ENCODE measurements at regions not wholly inside any gene's neighbourhood (a gene's known extent, or its start where the extent isn't known, plus 50 kb on each side); places are given as distances from the start of the nearest gene placed in this dataset.

DNA sequence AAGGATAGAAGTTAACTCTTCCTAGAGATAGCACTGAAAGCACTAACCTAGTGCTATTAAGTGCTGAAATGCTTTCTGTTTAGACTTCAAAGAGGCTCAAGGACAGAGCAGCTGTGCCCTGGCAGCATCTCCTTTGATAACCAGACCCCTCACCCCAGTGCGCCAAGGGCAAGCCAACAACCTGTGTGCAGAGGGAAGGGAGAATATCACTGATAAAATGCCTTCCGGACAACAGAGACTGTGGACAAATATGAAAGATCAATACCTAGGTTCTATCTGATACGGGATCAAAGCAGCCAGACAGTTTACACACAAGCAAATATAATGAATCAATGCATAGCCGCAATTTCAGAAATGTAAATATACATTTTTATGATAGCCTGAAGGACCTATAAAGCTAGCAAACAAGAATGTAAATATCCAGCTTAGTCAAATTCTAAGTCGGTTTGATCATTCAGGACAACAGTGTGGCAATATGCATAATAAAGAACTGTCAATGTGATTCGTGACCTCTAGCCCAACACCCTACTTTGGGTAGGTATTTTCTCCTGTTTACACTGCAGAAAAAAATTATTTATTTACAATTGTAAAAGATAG is 91.8 kb upstream of the RFX8 start:
- no peak for DNase-seq
- ChIA-PET CTCF (interaction anchor here (1.2 to 1.3 kb wide), 2 partner anchors 11 to 13 kb away, joined by 3 to 5 read pairs; no protein-coding TSS in a partner anchor), POLR2A (no interaction called here)
- peaks cover 15% of the 10 kb centered on the region for H3K9me3 Mint-ChIP-seq
- no peak overlapping the region for H3K4me3 Mint-ChIP-seq
- H3K36me3 Mint-ChIP-seq (ENCODE audit: low read depth), result peaks cover 18% of the 10 kb centered on the region
- no peak overlapping the region for H3K27ac Mint-ChIP-seq
- H3K27me3 Mint-ChIP-seq, result peaks cover 4% of the 10 kb centered on the region
- peaks cover 55% of the 10 kb centered on the region for H3K4me1 Mint-ChIP-seq

DNA sequence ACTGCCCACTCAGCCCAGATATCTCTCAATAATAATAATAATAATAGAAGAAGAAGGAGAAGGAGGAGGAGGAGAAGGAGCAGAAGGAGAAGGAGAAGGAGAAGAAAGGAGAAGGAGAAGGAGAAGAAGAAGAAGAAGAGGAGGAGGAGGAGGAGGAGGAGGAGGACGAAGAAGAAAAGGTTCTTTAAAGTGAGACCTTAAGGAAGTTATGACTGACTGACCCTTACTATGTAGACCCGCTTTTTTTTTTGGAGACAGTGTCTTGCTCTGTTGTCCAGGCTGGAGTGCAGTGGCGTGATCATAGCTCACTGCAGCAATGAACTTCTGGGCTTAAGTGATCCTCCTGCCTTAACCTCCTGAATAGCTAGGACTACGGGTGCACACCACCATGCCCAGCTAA is 88.9 kb upstream of the RFX8 start:
- H3K9me3 Mint-ChIP-seq, result peaks cover 30% of the 10 kb centered on the region
- H3K4me1 Mint-ChIP-seq, result peaks cover 49% of the 10 kb centered on the region
- CTCF ChIA-PET, result interaction anchor here (1.1 to 1.5 kb wide), 3 partner anchors 9 to 145 kb away, joined by 3 to 5 read pairs (median 3); no protein-coding TSS in a partner anchor
- POLR2A ChIA-PET, result no interaction called here
- no peak for DNase-seq
- H3K27ac Mint-ChIP-seq, result no peak overlapping the region
- peaks cover 4% of the 10 kb centered on the region for H3K27me3 Mint-ChIP-seq
- H3K36me3 Mint-ChIP-seq (ENCODE audit: low read depth), result peaks cover 36% of the 10 kb centered on the region
- H3K4me3 Mint-ChIP-seq, result no peak overlapping the region

DNA sequence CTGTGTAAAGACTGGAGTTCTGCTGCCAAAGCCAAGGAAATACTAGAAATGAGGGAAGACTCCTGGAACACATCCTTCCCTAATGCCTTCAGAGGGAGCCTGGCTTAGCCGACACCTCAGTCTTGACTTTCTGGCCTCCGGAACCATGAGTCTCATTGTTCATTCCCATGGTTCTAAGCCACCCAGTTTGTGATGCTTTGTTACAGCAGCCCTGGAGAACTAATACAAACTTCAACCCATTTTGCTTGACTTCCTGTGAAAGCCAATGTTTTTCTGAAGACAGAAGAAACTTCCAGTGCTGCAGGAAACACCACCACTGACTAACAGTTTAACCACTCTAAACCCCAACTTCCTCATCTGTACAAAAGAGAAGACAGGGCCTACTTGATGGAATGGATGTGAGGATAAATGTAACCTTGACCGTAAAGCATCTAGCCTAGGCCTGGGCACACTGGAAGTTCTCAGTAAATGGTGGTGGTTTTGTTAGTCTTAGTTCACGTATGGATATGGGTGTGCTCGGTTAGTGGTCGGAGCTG is 85.9 kb upstream of the RFX8 start:
- H3K4me1 Mint-ChIP-seq, result peaks cover 41% of the 10 kb centered on the region
- peak; percentile 10 for DNase-seq
- H3K36me3 Mint-ChIP-seq (ENCODE audit: low read depth), result peaks cover 36% of the 10 kb centered on the region
- peak overlapping the region; percentile 15 for H3K4me3 Mint-ChIP-seq
- ChIA-PET POLR2A (no interaction called here), CTCF (interaction anchor here (2.9 kb wide), 1 partner anchor 12 kb away, joined by 11 read pairs; no protein-coding TSS in a partner anchor)
- H3K27me3 Mint-ChIP-seq, result peaks cover 2% of the 10 kb centered on the region
- H3K27ac Mint-ChIP-seq, result peak overlapping the region; percentile 89
- peaks cover 39% of the 10 kb centered on the region for H3K9me3 Mint-ChIP-seq

DNA sequence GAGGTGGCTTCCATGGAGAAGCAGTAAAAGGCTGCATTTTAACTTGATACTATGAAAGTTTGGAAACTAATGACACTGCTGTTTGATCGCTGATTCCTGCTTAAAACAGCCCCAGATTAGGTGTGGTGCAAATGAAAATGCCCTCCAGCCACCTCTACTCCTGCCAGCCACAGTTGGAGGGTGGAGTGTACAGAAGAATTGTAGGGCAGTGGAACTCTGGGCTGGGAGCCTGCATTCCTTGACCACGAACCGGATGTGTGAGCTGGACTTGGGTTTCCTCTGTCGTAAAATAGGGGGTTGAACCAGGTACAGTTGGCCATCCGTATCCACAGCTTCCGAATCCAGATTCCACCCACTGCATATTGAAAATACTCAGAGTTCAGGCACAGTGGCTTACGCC is 84.6 kb upstream of the RFX8 start:
- peaks cover 36% of the 10 kb centered on the region for H3K36me3 Mint-ChIP-seq (ENCODE audit: low read depth)
- CTCF ChIA-PET, result interaction anchor here (1.3 kb wide), 1 partner anchor 11 kb away, joined by 4 read pairs; no protein-coding TSS in a partner anchor

DNA sequence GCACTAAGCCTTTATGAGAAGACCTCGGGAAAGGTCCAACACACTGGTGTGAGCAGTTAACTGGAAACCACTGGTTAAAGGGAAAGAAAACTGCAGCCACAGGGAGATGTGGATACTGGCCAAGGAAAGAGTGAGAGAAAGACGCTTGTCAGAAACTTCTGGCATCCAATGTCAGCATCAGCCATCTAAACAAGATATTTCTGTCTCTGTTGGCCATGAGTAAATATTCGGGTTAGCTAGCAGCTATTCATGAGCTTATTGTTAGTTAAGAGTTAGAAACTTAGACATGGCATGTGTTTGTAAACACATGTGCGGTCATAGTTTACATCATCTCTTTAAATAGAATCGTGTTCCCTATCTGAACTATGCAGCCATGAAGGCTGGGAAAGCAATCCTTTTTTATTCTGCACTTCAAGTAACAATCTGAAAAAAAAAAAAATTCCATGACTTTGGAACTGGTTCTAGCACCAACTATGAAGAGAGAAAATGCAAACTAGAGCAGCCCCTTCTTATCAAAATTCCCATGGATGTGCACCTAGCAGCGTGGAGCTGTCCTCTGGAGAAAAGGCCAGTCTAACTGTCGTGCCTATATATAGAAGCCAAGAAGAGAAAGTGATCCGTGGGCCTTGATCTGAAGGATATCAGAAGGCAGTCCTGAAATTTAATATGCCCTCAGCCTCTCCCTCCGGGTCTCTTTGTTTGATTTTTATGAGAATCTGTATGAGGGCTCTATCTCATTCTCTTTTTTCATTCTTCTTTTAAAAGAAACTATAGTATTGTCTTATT is 84.0 kb upstream of the RFX8 start:
- no peak for DNase-seq
- H3K9me3 Mint-ChIP-seq, result peaks cover 39% of the 10 kb centered on the region
- CTCF ChIA-PET, result interaction anchor here (0.6 to 1.3 kb wide), 2 partner anchors 12 to 72 kb away, joined by 4 to 5 read pairs; no protein-coding TSS in a partner anchor
- POLR2A ChIA-PET, result no interaction called here
- H3K27me3 Mint-ChIP-seq, result no peaks in the 10 kb centered on the region
- peaks cover 36% of the 10 kb centered on the region for H3K36me3 Mint-ChIP-seq (ENCODE audit: low read depth)
- no peak overlapping the region for H3K27ac Mint-ChIP-seq
- H3K4me3 Mint-ChIP-seq, result no peak overlapping the region
- H3K4me1 Mint-ChIP-seq, result peaks cover 37% of the 10 kb centered on the region

More for the DNA sequence above, 84.6 kb upstream of the RFX8 start:
- no peak overlapping the region for H3K4me3 Mint-ChIP-seq
- H3K27ac Mint-ChIP-seq, result no peak overlapping the region
- H3K4me1 Mint-ChIP-seq, result peaks cover 37% of the 10 kb centered on the region
- peaks cover 39% of the 10 kb centered on the region for H3K9me3 Mint-ChIP-seq
- POLR2A ChIA-PET, result no interaction called here
- no peaks in the 10 kb centered on the region for H3K27me3 Mint-ChIP-seq
- no peak for DNase-seq

DNA sequence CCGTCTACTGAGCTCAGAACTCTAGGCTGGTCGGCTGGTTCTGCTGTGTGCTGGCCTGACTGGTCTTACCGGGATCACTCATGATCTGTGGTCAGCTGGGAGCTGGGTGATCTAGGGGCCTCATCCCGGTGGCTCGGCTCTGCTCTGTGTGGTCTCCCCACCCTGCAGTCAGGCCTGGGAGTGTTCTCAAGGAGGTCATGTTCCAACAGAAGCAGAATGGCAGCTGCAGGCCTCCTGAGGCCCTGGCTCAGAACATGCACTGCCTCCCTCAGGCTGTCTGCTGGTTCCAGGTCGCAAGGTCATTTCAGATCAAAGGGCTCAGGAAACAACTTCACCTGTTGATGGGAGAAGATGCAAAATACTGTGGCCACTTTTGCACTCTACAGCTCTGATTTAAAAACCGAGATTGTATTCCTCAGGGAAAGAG is 81.1 kb upstream of the RFX8 start:
- H3K27ac Mint-ChIP-seq, result no peak overlapping the region
- ChIA-PET CTCF (interaction anchor here (1.0 kb wide), 1 partner anchor 10 kb away, joined by 5 read pairs; no protein-coding TSS in a partner anchor), POLR2A (no interaction called here)
- no peaks in the 10 kb centered on the region for H3K27me3 Mint-ChIP-seq
- peaks cover 27% of the 10 kb centered on the region for H3K9me3 Mint-ChIP-seq
- peaks cover 20% of the 10 kb centered on the region for H3K36me3 Mint-ChIP-seq (ENCODE audit: low read depth)
- H3K4me3 Mint-ChIP-seq, result no peak overlapping the region
- peaks cover 29% of the 10 kb centered on the region for H3K4me1 Mint-ChIP-seq
- DNase-seq, result no peak

DNA sequence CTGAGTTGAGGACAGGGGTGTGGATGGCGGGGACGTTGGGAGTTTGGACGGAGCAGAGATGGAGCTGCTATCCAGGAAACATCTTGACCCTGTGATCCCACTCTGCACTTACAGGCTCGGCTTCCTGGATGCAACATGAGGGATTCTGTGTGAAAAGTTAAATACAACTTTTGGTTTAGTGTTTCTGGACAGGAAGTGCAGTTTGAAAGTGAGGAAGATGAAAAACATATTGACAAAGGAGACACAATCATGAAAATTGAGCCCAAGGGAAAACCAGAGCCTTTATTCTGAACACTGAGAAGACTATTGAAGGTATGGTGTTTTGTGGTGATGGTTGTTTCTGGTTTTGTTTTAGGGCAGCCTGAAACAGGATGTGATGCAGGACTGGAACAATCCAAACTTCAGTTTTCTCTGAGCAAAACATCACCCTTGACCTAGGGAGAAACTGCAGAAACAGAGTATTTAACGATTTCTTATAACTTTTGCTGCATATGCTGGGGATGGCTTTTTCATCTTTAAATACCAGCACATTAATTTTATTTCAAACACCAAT is 76.5 kb upstream of the RFX8 start:
- Mint-ChIP-seq H3K27me3 (no peaks in the 10 kb centered on the region), H3K4me1 (peaks cover 29% of the 10 kb centered on the region), H3K9me3 (peaks cover 11% of the 10 kb centered on the region), H3K4me3 (no peak overlapping the region), H3K27ac (peak overlapping the region; percentile 63), H3K36me3 (ENCODE audit: low read depth) (peaks cover 2% of the 10 kb centered on the region)
- POLR2A ChIA-PET, result no interaction called here
- DNase-seq, result peak; percentile 17
- CTCF ChIA-PET, result no interaction called here

DNA sequence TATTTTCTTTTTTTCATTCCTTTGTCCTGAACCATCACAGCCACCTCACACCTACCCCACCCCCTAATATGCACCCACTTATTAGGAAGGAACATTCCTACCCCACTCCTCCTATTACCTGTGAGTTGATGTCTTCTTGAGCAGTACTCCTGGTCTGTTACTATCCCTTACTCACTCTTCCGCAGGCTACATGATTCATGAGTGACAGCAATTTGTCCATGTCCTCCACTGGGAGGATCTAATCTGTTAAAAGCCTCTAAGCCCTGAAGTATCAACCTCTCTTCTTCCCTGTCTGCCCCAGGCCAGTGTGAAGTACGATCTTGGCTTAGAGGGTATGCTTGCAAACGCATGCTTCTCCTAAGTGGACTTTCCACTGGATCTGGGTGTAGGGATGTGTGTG is 75.6 kb upstream of the RFX8 start:
- Mint-ChIP-seq H3K27ac (peak overlapping the region; percentile 63), H3K4me1 (peaks cover 25% of the 10 kb centered on the region), H3K27me3 (no peaks in the 10 kb centered on the region), H3K9me3 (peaks cover 11% of the 10 kb centered on the region), H3K4me3 (no peak overlapping the region), H3K36me3 (ENCODE audit: low read depth) (peaks cover 2% of the 10 kb centered on the region)
- ChIA-PET POLR2A (no interaction called here), CTCF (interaction anchor here (1.0 kb wide), 1 partner anchor 10 kb away, joined by 3 read pairs; no protein-coding TSS in a partner anchor)
- DNase-seq, result no peak

DNA sequence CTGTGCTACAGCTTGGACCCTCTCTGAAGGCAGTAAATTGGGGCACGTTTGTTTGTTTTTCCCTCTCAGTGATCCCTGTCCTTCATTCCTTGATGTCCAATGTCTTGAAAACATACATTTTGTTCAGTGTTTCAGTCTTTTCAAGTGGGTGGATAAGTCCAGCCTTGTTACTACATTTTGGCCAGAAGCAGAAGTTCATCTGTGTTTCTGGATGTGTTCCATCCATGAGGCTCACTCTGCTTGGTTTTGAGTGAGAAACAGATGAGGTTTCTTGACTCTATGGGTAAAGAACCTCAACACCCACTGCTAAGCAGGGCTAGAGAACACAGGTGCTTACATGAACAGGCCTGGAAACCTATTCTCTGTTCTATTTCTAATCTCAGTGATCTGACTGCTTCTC is 74.5 kb upstream of the RFX8 start:
- POLR2A ChIA-PET, result no interaction called here
- H3K36me3 Mint-ChIP-seq (ENCODE audit: low read depth), result peaks cover 2% of the 10 kb centered on the region
- H3K4me1 Mint-ChIP-seq, result peaks cover 25% of the 10 kb centered on the region
- H3K27ac Mint-ChIP-seq, result no peak overlapping the region
- no peak overlapping the region for H3K4me3 Mint-ChIP-seq
- DNase-seq, result no peak
- peaks cover 14% of the 10 kb centered on the region for H3K9me3 Mint-ChIP-seq
- H3K27me3 Mint-ChIP-seq, result peaks cover under 1% of the 10 kb centered on the region
- CTCF ChIA-PET, result no interaction called here

DNA sequence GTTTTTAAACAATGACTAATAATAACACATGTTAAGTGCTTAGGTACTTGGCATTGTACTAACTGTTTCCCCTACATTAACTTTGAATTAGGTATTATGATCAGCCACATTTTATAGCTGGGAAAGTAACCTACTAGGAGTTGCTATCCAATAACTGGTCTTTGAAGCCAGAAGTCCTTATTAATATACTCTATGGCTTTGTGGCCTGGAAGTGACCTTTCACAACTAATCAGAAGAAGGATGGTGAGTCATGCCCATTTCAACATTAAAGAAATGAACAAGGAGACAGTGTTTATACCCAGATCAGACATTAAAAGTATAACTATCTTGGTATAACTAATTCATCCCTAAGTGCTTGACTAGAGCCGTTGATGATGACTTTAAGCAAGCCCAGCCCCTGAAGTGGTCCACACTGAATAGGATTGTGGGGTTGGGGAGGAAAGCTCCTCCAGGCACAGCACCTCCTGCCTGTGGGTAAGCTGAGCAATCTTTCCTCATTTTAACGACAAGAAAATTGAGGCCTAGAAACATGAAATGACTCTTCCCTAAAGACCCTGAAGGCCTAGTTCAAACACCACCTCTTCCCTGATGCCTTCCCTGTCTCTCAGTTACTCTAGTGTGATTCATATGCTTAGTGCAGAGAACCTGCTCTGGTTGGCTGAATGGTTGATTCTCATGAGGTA is 71.6 kb upstream of the RFX8 start:
- H3K27me3 Mint-ChIP-seq, result peaks cover 7% of the 10 kb centered on the region
- peaks cover 2% of the 10 kb centered on the region for H3K36me3 Mint-ChIP-seq (ENCODE audit: low read depth)
- ChIA-PET CTCF (interaction anchor here (1.0 kb wide), 1 partner anchor 12 kb away, joined by 3 read pairs; no protein-coding TSS in a partner anchor), POLR2A (no interaction called here)
- peaks cover 14% of the 10 kb centered on the region for H3K4me1 Mint-ChIP-seq
- DNase-seq, result no peak
- H3K27ac Mint-ChIP-seq, result no peak overlapping the region
- peaks cover 14% of the 10 kb centered on the region for H3K9me3 Mint-ChIP-seq
- no peak overlapping the region for H3K4me3 Mint-ChIP-seq

DNA sequence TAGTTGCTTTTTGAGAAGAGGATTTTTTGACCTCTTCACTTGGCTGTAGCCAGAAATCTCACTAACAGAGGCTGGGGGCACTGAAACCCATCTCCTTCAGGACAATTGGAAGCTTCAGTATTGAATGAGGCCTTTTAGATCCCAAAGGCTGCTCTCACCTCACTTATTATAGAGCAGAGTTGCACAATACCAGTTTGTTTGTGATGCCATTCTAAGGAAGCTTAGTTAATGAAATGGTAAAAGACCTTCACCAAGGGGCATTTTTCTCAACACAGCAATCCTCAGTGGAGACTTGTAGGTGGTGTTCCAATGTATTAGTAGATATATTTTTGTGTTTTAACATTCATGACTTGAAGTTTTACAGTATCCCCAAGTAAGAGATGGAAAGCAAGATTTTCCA is 71.0 kb upstream of the RFX8 start:
- Mint-ChIP-seq H3K27me3 (peaks cover 7% of the 10 kb centered on the region), H3K9me3 (peaks cover 14% of the 10 kb centered on the region), H3K4me1 (peaks cover 8% of the 10 kb centered on the region), H3K27ac (no peak overlapping the region), H3K4me3 (no peak overlapping the region), H3K36me3 (ENCODE audit: low read depth) (peaks cover 2% of the 10 kb centered on the region)
- DNase-seq, result no peak
- CTCF ChIA-PET, result interaction anchor here (1.0 kb wide), 1 partner anchor 12 kb away, joined by 3 read pairs; no protein-coding TSS in a partner anchor
- POLR2A ChIA-PET, result interaction anchor here (0.5 kb wide), 1 partner anchor 38 kb away, joined by 3 read pairs; no protein-coding TSS in a partner anchor

DNA sequence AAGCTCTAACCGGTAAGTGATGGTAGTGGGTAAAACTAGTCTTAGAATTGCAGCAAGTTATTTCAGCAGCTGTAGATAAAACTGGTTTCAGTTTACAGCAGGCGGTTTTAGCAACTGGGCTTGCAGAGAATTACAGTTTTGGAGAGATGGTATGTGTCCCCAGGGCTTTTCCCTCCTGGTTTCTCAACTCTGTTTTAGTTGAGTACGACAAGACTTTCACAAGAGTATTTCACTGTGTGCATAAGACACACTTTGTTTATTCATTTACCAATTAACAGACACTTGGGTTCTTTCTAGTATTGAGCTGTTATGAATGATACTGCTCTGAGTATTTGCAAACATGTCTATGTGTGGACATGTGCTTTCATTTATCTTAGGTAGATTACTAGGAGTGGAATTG is 65.6 kb upstream of the RFX8 start:
- POLR2A ChIA-PET, result no interaction called here
- CTCF ChIA-PET, result interaction anchor here (1.3 kb wide), 1 partner anchor 10 kb away, joined by 3 read pairs; no protein-coding TSS in a partner anchor

More for the DNA sequence above, 65.6 kb upstream of the RFX8 start:
- Mint-ChIP-seq H3K4me3 (no peak overlapping the region), H3K4me1 (no peaks in the 10 kb centered on the region), H3K9me3 (peaks cover 6% of the 10 kb centered on the region), H3K36me3 (ENCODE audit: low read depth) (no peaks in the 10 kb centered on the region), H3K27me3 (peaks cover 12% of the 10 kb centered on the region), H3K27ac (no peak overlapping the region)
- DNase-seq, result no peak
